Endothelial cell (in vitro differentiated cells): ENCODE measurements at regions not wholly inside any gene's neighbourhood (a gene's known extent, or its start where the extent isn't known, plus 50 kb on each side); places are given as distances from the start of the nearest gene placed in this dataset.

Experiments used
- DNase-seq: peaks from one replicate; pipeline ENCODE4 v3.0.0; 2021; ENCODE audit warnings: low spot score
- H3K27ac Mint-ChIP-seq: one replicate; pipeline ENCODE4 v1.8.0; 2021; ENCODE audit warnings: mixed read lengths, inconsistent platforms; ENCODE audit not compliant: unreplicated experiment
- H3K27me3 Mint-ChIP-seq: one replicate; pipeline ENCODE4 v1.8.0; 2021; ENCODE audit warnings: mild to moderate bottlenecking, moderate library complexity, mixed read lengths, inconsistent platforms; ENCODE audit not compliant: unreplicated experiment
- H3K36me3 Mint-ChIP-seq: one replicate; pipeline ENCODE4 v1.8.0; 2021; ENCODE audit warnings: mild to moderate bottlenecking, low read depth, mixed read lengths, inconsistent platforms; ENCODE audit not compliant: unreplicated experiment
- H3K4me1 Mint-ChIP-seq: one replicate; pipeline ENCODE4 v1.8.0; 2021; ENCODE audit warnings: mild to moderate bottlenecking, mixed read lengths, inconsistent platforms; ENCODE audit not compliant: unreplicated experiment
- H3K4me3 Mint-ChIP-seq: one replicate; pipeline ENCODE4 v1.8.0; 2021; ENCODE audit warnings: mild to moderate bottlenecking, mixed read lengths, inconsistent platforms; ENCODE audit not compliant: unreplicated experiment
- H3K9me3 Mint-ChIP-seq: one replicate; pipeline ENCODE4 v1.8.0; 2021; ENCODE audit warnings: mixed read lengths, inconsistent platforms; ENCODE audit not compliant: unreplicated experiment
- CTCF ChIP-seq: fragments of 200-600 bp; sonication (generic); IDR thresholded peaks from one replicate; pipeline ENCODE4 v1.5.0; 2021; ENCODE audit warnings: antibody characterized with exemption; ENCODE audit not compliant: unreplicated experiment

GRCh38 chr4:11894221-11894620, 465.5 kb upstream of the HS3ST1 start:
- Mint-ChIP-seq H3K36me3 (peaks cover 9% of the 10 kb centered on the region), H3K27ac (no peak overlapping the region), H3K9me3 (peaks cover 8% of the 10 kb centered on the region), H3K27me3 (peaks cover 2% of the 10 kb centered on the region), H3K4me1 (no peaks in the 10 kb centered on the region), H3K4me3 (no peak overlapping the region)
- no peak for DNase-seq
- TF ChIP-seq CTCF = no peak

- Mint-ChIP-seq H3K9me3 (no peaks in the 10 kb centered on the region), H3K4me3 (no peak overlapping the region), H3K27me3 (peaks cover 2% of the 10 kb centered on the region), H3K36me3 (no peaks in the 10 kb centered on the region), H3K4me1 (no peaks in the 10 kb centered on the region), H3K27ac (no peak overlapping the region)
- no peak for TF ChIP-seq CTCF
- DNase-seq = no peak
Measured at GRCh38 chr4:11889099-11889498, 460.4 kb upstream of the HS3ST1 start.

DNA sequence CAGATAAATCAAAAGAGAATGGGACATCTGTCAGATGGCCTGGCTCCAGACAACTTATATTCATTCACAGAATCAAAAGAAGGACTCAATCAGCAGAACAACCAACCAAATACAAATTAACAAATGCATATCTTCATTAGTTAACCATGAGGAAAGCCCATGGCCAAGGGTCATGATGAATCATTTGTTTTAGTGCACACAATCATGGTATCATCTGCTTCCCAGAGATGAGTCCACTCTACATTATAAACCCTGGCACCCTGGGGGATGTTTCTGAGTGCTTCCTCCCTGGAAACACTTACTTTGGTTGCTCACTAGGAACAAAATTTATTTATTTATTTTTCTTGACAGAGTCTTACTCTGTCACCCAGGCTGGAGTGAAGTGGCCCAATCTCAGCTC, 453.3 kb upstream of the HS3ST1 start:
- Mint-ChIP-seq H3K4me3 (no peak overlapping the region), H3K27me3 (no peaks in the 10 kb centered on the region), H3K36me3 (no peaks in the 10 kb centered on the region), H3K9me3 (peaks cover under 1% of the 10 kb centered on the region), H3K27ac (no peak overlapping the region), H3K4me1 (no peaks in the 10 kb centered on the region)
- TF ChIP-seq CTCF = no peak
- DNase-seq = no peak

- Mint-ChIP-seq H3K9me3 (peaks cover 6% of the 10 kb centered on the region), H3K27ac (no peak overlapping the region), H3K36me3 (peaks cover 4% of the 10 kb centered on the region), H3K27me3 (no peaks in the 10 kb centered on the region), H3K4me3 (no peak overlapping the region), H3K4me1 (no peaks in the 10 kb centered on the region)
- no peak for TF ChIP-seq CTCF
- DNase-seq = no peak
Measured at GRCh38 chr4:11881364-11881763, 452.7 kb upstream of the HS3ST1 start.

- H3K4me1 Mint-ChIP-seq = no peaks in the 10 kb centered on the region
- H3K9me3 Mint-ChIP-seq = peaks cover 11% of the 10 kb centered on the region
- TF ChIP-seq CTCF = no peak
- H3K27me3 Mint-ChIP-seq = no peaks in the 10 kb centered on the region
- H3K27ac Mint-ChIP-seq = no peak overlapping the region
- H3K36me3 Mint-ChIP-seq = peaks cover 8% of the 10 kb centered on the region
- no peak for DNase-seq
- H3K4me3 Mint-ChIP-seq = no peak overlapping the region
Measured at GRCh38 chr4:11878241-11878640, 449.5 kb upstream of the HS3ST1 start.
